Cerebellar cortex (tissue), 1 donor: ENCODE measurements at regions not wholly inside any gene's neighbourhood (a gene's known extent, or its start where the extent isn't known, plus 50 kb on each side); places are given as distances from the start of the nearest gene placed in this dataset.
A peak's percentile ranks its signal among the peaks of the same experiment; 100 is the strongest.

Experiments
- DNase-seq: peaks from one replicate; pipeline ENCODE4 v3.0.0-alpha.2; 2015; ENCODE audit warnings: low spot score

DNA sequence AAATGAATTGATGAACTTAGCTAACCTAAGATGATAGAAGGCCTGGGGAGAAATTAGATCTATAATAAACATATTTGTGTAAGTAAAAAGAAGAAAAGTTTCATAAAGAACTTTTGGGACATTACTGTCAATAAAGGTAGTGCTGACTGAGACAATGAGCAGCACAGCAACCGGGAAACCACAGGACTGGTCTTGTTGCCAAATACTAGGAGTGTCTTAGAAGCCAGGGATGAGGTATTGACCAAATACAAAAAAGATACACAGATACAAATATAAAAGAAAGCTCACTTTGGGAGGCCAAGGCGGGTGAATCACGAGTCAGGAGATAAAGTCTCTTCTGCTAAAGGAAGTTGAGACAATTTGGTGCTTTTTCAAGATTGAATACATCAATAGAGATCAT is 362.4 kb upstream of the ZNF385D start:
- no peak for DNase-seq

- DNase-seq: no peak
These were observed 364.6 kb upstream of the ZNF385D start for GRCh38 chr3:22115581-22115980.

DNA sequence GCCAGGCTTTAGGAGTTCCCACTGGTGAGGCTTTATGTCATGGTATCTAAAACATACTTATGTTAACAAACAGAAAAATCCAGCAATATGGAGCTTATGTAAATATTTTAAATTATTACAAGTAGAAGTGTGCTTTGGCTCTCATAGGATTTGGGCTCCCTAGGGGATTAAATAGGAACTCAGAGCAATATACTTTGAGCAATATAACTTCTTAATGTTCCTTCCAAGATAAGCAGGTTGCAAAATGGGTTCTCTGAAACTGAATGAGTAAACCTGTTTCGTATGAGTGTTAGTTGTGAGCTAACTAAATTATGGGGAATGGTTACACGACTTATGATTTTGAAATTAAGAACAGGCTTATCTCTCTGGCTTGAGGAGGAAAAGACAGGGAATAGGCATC is 366.1 kb upstream of the ZNF385D start:
- DNase-seq: no peak

DNA sequence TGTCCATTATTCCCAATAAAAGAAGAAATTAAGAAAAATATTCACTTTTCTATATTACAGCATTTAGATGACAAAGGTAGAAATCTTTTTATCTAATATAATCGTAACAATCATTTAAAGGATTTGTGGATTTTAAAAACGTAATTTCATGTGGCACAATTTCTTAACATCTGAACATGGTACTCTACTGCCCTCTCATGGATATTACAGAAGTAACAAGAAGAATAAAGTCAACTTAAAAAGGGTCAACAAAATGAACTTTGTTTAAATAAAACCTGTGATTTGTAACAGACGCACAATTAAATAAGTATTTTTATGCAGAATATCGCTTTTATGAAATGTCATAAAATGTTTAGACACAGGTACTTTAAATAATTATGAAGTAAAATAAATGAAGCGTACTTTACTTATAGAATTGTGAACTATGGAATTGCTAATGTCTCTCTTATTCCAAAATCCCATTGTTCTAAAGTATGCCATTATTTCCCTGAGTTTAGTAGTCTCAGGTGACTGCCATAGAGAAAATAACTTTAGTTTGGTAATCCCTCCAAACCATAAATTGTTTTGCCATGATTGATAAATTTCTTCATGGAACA is 366.8 kb upstream of the ZNF385D start:
- DNase-seq: peak; percentile 69

- no peak for DNase-seq
These were observed 367.5 kb upstream of the ZNF385D start for GRCh38 chr3:22118542-22118941.

GRCh38 chr3:22121068-22121701 is 370.2 kb upstream of the ZNF385D start:
- DNase-seq: no peak

GRCh38 chr3:22122567-22122966 is 371.6 kb upstream of the ZNF385D start:
- DNase-seq: no peak

DNA sequence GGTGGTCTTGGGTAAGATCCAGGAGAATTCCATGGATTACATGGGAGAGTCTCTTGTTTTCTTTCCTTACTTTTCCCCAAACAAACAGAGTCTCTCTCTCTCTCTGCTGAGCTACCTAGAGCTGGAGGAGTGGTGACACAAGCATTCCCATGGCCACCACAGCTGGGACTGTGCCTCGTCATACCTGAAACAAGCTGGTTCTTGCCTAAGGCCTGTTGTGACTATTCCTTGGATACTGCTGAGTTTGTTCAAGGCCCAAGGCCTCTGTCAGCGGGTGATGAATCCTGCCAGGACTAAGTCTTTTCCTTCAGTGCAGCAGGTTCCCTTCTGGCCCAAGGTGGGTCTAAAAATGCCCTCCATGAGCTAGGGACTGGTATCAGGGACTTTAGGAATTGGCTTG is 378.1 kb upstream of the ZNF385D start:
- DNase-seq: no peak

- no peak for DNase-seq
These were observed 390.8 kb upstream of the ZNF385D start for GRCh38 chr3:22141769-22142168.

- peak; percentile 84 for DNase-seq
These were observed 396.2 kb upstream of the ZNF385D start for GRCh38 chr3:22147161-22147560.

DNA sequence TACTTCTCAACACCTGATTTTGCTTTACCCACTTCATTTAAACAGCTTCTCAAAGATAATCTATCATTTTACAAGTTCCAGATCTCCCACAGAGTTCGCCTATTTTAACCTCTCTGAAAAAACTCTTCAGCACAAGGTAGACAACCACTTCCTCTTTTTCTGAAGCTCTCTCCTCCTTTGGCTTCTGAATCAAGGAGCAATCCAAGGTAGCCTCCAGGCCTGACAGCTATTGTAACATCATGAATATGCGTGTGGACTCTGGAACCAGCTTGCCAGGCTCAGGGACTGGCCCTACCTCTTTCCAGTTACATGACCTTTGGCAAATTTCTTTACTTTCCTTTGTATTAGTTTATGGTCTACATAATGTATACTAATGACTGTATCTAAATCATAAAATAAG is 405.9 kb upstream of the ZNF385D start:
- DNase-seq: no peak

DNA sequence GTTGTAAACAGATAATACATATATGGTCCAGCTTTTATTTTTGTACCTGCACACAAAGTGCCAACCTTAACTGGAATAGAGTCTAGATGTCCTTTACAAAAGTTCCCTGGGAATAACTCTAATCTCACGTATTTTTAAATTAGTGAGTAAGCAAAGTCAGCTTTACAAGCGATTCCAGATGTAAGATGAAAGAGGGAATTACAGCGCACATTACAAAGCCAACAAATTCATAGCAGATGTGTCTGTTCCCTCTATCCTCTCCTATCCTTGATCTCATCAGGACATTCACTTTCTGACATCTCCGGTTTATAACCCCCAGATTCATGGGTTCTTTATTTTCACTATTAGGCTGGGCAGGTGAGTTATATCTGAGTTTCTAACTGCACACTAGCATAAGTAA is 406.8 kb upstream of the ZNF385D start:
- no peak for DNase-seq

- DNase-seq: peak; percentile 57
These were observed 408.1 kb upstream of the ZNF385D start for GRCh38 chr3:22159004-22159695.

DNA sequence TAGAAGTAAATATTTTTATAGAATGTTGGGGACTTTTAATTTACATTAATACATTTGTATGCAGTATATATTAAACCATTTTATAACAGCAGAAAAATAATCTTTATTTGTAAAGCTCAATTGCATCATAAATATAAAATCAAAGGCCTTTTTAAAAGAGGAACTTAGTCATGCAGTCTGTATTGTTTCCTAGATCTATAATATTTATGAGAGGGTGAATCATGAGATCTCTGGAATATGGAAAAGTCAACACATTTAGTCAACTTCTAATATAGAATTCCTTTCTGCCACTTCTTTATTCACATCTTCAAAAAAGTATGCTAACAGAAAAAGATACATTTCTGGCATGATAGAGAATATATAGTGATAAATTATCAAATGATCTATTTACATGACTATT is 410.3 kb upstream of the ZNF385D start:
- no peak for DNase-seq

DNA sequence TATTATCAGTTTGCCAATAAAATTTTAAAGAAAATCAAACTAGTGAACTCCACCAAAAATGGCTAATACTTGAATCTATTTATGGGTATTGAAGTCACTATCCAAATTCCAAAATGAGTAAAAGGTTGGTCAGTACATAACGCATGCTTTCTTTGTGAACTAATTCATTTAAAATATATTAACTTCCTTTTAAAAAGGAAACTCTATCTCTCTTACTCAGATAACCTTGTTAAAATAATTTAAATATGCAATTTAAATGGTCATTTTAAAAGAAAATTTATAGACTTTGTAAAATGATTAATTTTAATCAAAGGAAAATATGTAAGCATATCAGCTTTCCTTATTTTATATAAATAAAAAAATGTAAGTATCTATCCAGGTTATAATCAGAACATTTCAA is 419.4 kb upstream of the ZNF385D start:
- DNase-seq: no peak

DNA sequence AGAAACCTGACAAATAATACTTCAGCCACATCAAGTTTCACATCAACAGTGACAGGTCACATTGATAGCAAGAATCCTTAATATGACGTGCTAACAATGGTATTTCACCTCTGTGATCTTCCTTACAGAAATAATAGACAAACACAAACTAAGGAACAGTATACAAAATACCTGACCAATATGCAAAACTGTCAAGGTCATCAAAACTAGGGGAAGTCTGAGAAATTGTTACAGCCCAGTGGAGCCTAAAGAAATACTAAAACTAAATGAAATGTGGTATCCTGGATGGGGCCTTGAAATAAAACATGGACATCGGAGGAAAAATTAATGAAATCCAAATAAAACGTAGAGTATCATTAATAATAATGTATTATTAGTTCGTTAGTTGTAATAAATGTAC is 422.0 kb upstream of the ZNF385D start:
- DNase-seq: no peak

DNA sequence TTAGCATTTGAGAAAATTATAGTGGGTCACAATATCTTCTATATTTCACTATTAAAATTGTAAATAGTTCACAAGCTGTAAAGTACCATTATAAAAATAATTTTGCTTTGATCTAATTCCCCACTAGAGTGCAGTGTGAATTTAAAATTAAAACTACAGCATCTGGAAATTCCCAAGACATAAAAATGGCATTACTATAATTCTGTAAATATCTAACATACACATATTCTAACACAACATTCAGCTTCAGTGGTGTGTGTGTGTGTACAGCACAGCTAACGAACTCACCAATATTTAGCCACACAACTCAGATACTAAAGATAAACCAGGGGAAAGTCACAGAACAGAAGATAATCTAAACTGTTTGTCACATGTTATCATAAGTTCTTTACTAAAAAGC is 424.9 kb upstream of the ZNF385D start:
- peak; percentile 39 for DNase-seq

DNA sequence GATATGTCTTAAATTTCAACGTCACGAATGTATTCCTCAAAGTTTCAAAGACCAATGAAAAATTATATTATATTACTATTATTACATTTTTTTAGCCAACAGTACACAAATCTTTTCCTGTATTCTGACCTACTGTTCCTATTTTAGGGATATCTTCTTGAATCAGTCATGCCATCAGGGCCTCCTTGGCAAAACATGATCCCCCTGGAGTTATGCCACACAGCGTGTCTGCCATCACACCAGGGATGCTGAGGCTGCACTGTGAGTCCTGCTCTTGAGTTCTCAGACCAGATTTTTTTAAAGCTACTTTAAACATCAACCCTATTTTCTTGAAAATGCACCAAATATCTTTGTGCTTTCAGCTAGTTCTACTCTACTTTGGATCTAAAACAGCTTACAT is 425.9 kb upstream of the ZNF385D start:
- DNase-seq: peak; percentile 96

GRCh38 chr3:22189616-22190015 is 438.6 kb upstream of the ZNF385D start:
- DNase-seq: peak; percentile 62

GRCh38 chr3:22199095-22199494 is 448.1 kb upstream of the ZNF385D start:
- no peak for DNase-seq

DNA sequence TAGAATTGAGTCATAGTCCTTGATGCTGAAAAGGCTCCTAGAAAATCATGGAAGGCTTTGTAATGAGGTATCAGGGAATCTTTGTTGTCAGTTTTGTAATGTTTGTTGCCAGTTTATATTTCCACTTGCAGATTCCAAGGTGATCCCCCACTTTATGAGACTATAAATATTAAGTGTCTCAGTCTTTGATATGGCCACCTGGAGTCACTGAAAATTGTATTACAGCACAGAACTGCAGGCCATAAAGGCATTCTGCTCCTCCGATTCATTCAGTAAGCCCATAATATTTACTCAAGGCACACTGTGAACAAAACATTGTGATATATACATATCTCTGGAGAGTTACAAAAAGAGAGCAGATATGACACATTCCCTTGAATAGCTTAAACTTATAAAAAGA is 457.8 kb upstream of the ZNF385D start:
- no peak for DNase-seq

DNA sequence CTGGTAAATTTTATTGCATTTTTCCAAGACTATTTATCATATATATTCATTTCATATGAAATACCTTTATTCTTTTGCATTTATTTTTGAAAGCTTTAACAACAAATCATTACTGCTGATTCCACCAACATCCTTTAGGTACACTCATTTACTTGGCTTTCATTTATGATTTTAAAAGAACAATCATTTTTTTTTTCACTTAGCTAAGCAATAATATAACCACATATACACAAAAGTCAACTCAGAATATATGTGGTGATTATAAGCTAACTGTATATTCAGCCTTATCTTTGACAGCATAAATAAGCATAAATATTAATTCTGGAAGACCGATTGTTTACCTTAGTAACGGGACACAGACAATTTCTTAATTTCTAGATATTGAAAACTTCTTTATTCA is 458.6 kb upstream of the ZNF385D start:
- no peak for DNase-seq

DNA sequence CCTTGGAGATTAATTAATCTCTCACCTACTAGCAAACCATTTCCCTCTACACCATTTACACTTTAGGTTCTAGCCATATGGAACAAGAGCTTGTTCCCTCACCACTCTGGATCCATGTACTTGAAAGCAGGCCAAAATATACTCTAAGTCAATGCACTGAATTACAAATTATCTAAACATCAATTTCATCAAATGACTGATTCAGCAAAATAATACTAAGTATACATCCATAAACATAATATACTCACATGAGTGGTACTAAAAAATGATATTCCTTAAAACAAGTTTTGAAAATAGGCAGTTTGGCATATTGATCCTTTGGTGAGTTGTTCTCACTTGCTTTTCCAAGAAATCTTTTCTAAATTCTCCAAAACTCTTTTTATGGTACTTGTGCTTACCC is 459.7 kb upstream of the ZNF385D start:
- no peak for DNase-seq

DNA sequence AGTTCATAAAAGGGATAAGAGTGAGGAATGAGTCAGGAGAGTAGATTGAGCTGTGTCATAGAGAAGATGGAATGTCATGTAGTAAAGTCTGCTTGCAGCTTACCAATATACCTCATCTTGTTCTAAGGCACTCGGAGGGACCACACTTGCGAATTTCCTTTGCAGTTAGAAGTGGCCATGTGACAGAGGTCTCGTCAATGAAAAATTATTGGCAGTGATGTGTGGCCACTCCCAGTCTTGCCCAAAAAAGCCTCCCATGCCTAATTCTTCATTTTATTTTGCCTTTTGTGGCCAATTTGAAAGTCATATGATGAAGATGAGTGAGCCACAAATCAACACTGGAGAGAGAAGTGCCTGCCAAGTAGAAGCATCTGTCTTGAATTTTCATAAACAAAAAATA is 465.6 kb upstream of the ZNF385D start:
- no peak for DNase-seq
